ENCODE measurements at regions not wholly inside any gene's neighbourhood (a gene's known extent, or its start where the extent isn't known, plus 50 kb on each side); places are given as distances from the start of the nearest gene placed in this dataset.

GRCh38 chr6:25013246-25013645 is 77.5 kb upstream of the RIPOR2 start:
- DNase-seq = no peak

DNA sequence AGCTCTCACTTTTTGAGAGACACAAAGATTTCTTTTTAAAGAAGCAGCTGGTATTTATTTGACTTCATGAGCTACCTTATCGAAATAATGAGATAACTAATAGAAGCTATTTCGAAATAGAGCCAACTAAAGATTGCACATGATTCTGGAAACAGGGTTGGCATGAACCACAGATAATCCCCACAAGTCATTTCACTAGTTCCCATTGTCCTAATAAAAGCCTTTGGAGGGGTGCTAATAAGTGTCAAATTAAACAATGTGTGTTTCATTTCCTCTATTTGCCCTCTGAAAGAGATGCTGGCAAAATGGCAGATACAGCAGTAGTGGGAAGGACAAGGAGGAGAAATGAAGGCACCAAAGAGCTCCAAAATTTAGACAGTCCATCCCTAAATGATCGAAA is 78.6 kb upstream of the RIPOR2 start:
- no peak for DNase-seq

DNA sequence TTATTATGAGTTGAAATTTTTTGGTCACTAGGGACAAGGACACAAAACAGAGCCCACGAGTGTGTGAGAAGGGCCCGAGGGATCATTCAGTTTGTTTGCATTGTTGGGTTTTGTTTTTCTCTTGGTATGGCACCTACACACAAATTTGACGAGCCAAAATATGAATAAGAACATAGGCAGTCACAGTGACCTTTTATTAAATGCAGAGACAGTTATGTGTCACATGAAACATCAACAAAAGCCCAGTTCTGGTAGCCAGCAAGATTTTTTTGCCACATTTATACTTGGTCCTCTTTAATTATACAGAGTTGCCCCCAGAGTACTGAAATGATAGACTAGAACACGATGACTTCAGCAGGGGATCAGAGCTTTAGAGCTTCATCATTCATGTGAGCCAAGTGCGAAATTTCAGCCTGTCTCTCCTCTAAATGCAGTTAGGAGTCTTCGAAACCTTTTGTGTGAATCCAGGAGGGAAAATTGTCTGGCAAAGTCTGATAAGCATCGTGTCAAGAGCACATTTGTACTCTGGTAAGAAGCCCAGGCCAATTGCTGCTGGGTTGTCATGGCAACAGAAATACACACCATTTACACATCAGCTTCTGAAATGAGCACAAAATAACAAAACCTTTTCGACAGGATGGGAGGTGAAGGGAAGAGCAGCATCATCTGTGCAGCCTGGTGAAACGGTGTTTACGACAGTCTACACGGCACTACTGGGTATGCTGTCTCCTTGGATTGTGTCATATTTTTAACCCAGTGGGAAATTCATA is 79.2 kb upstream of the RIPOR2 start:
- peak; percentile 81 for DNase-seq

DNA sequence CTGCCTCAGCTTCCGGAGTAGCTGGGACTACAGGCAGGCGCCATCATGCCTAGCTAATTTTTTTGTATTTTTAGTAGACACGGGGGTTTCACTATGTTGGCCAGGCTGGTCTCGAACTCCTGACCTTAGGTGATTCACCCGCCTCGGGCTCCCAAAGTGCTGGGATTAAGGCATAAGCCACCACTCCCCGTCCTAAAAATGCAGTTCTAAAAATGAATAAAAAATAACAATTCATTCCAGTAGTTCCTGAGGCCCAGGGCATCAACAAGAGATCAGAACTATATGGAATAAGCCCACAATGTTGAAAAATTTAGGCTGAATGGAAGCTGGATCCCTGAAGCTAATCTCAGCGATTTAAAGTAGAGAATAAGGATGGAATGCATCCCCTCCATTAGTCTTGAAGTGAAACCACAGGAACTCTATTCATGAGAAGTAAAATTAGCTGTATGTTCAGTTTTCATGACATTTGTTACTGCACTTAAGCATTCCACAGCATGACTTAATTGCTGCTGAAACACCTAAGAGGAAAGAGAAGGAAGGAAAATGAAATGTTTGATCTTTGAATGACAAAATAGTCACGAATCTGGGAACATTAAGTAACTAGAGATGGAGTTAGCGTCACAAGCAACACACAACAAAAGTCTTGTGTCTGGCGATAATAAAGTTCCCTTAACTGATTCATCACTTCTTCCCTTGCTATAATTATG is 80.4 kb upstream of the RIPOR2 start:
- DNase-seq = no peak

- no peak for DNase-seq
Measured at GRCh38 chr6:25017486-25017885, 81.7 kb upstream of the RIPOR2 start.

DNA sequence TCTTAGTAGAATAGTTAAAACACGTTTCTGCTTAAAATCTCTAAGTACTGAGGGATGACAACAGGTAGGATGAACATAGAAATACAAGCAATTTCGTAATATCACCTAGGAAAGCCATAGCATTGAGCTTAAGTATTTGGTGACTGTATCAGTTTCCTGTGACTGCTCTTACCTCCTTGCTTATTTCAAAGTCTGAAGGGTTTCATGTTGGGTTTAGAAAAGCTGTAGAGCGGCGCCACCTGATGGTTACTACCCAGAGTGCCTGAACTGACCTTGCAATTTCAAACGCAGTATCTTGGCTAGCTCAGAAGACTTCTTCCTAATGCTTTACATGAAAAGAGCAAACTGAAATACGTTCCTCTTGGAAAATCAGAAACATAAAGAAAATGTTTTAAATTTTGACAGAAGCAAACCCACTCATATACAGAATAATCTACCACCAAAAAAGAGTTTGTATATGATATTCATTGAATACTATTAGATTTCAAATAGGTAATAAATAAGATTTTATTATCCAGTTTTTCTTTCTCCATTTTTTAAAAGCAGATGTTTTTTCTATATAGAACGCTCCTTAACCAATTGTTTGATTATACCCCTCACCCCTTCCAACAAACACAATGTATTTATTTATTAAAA is 82.3 kb upstream of the RIPOR2 start:
- DNase-seq = peak; percentile 87

DNA sequence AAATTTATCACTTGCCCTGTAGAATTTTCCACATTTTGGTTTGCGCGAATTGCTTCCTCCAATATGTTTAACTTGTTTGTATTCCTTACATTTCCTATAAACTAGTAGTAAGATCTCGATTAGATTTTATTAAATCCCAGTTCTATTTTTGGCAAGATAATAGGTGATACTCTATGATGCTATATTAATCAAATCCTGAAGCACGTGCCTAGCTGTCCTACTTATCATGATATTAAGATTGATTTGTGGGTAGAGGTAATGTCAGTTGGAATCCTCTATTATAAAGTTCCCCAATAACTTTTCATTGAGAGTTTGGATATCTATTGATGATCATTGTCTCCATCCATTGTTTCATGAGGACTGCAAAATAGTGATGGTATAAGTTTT is 82.8 kb upstream of the RIPOR2 start:
- DNase-seq = no peak

- no peak for DNase-seq
Measured at GRCh38 chr6:25022140-25022553, 86.4 kb upstream of the RIPOR2 start.

DNA sequence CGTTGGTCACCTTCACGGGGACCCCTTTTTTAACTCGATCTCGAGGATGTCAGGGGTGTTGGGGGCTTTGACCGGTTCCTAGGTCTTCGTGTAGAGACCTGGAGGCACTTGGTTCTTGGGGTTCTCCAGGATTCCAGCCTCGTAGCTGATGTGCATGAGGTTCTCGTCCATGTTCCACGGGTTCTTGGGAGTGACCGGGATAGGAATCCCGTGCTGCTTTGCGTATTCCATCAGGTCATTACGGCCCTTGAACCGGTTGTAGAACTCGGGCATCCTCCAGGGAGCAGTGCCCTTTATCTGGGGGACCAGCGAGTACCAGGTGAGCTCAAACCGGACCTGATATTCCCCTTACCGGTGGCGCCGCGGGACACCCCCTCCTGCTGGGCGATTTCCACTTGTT is 88.0 kb upstream of the RIPOR2 start:
- no peak for DNase-seq

- no peak for DNase-seq
Measured at GRCh38 chr6:25024821-25025220, 89.1 kb upstream of the RIPOR2 start.

GRCh38 chr6:25025248-25025918 is 89.6 kb upstream of the RIPOR2 start:
- no peak for DNase-seq

GRCh38 chr6:25025919-25026301 is 90.2 kb upstream of the RIPOR2 start:
- DNase-seq = no peak

GRCh38 chr6:25026723-25027122 is 91.0 kb upstream of the RIPOR2 start:
- DNase-seq = no peak

GRCh38 chr6:25027221-25027916 is 91.6 kb upstream of the RIPOR2 start:
- DNase-seq = peak; percentile 85

- DNase-seq = no peak
Measured at GRCh38 chr6:25028328-25028727, 92.6 kb upstream of the RIPOR2 start.

DNA sequence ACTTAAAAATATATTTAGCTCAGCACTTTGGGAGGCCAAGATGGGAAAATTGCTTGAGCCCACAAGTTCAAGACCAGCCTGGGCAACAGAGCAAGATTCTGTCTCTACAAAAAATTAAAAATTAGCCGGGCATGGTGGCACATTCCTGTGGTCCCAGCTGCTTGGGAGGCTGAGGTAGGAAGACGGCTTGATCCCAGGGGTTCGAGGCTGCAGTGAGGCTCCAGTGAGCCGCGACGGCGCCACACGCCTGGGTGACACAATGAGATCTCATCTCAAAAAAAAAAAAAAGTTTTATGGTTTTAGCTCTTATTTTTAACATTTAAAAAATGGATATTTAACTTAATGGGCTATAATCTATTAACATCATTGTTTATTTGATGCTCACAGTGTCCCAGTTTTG is 97.2 kb upstream of the RIPOR2 start:
- no peak for DNase-seq

DNA sequence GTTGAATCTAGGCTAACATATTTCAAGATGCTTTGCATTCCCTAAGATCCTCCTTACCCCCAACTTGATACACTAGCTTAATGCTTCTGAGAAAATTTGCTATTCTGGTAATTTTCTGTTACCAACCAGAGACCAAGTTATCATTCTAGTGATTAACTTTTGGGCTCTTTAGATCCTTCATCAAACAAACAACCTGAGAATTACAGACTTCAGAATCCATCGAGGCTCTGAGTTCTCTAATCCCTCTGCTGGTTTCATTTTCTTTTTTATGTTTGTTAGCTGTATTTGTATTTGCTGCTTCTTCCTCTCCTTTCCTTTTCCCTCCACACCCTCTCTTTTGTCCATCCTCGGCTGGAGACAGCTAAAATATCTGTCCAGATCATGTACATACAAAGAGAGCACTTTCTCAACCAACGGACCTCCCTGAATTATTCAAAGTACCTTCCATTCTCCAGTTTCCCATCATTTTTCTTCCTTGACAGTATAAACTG is 98.7 kb upstream of the RIPOR2 start:
- DNase-seq = no peak

DNA sequence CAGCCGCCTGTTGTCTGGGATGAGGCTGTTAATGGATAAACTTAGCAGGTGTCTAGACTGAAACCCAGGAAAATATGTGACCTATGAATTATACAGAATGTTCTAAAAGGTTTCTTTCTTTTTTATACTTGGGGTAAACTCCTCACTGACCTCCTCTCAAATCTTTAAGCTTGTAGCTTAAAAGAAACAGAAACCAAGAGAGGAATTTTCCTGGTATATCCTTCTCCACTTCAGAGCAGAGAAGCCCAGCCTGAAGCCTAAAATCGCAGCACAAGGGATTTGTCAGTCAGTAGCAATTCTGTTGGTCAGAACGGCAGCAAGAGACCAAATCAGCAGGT is 99.4 kb upstream of the RIPOR2 start:
- DNase-seq = no peak

GRCh38 chr6:25035512-25036435 is 100.0 kb upstream of the RIPOR2 start:
- peak; percentile 49 for DNase-seq

DNA sequence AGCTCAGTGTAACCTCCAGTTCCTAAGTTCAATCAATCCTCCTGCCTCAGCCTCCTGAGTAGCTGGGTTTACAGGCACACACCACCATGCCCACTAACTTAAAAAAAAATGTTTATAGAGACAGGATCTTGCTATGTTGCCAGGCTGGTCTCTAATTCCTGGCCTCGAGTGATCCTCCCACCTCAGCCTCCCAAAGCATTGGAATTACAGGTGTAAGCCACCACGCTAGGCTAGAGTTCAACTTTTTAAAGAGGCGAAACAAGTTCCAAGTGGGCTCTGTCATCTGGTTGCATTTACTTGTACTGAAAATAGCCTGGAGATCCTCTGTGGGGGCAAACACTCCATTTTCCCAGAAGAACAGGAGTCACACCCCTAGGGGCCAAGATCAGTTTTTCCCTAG is 100.7 kb upstream of the RIPOR2 start:
- DNase-seq = no peak

- DNase-seq = no peak
Measured at GRCh38 chr6:25038300-25038699, 102.5 kb upstream of the RIPOR2 start.

DNA sequence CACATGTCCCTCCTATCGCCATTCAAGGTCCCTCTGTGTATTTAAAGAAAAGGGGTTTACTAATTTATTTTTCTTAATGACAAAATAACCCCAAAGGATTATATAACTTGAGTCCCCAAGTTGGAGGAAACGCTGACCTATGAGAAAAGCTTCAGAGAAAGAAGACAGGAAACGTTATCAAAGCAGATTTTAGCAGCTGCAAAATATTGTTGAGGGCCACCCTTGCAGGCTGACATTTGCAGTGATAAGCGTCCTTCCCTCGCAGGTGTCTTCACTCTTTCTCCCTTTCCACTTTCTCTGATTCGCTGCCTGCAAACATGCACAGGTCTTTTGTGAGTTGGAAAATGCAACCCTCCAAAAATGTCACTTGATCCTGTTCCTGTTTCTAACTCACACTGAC is 103.2 kb upstream of the RIPOR2 start:
- no peak for DNase-seq
